Urothelium cell line (cell line): ENCODE measurements at regions not wholly inside any gene's neighbourhood (a gene's known extent, or its start where the extent isn't known, plus 50 kb on each side); places are given as distances from the start of the nearest gene placed in this dataset.

Experiments used
- DNase-seq: peaks from one replicate; pipeline ENCODE4 v3.0.0; 2011; ENCODE audit warnings: low spot score, mixed read lengths
- FAIRE-seq: peaks from 2 replicates; lab custom pipeline; 2011; peaks lifted over from hg19 to GRCh38; lab: Jason Lieb, UNC

DNA sequence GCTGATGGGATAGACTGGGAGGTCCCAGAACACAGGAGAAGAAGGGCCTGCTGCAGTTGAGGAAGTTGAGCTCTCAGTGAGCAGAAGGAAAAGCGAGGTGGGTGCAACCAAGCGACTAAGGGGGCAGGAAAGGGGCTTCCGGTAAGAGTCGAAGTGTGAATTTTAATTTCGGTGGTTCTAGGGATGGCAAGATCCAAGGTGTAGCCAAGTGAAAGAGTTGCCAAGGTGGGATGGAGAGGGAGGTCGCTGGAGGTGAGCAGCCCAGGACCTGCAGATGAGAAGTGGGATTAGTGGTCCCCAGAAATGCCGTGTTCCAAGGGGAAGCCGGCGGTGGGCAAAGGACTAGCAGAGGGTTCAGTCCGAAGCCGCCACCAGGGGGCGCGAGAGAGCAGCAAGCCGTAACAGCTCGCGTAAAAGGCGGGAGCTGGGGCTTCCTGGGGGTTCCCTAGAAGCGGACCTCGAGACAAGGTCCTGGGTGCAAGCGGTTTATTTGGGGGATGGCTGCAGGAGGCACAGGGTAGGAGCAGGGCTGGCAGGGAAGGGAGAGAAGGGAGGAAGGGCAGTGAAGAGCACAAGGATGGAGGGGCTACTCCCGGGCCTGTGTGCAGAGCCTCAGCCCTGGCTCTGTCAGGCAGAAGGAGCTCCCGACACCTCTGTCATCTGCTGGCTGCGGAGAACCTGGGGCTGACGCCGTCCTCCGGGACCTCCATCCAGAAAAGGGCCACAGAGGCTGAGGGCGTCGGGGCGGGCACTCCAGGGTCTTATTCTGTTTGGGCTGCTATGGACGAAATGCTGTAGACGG lies 103.6 kb downstream of the PAX1 start:
- peak; percentile 60 for DNase-seq
- FAIRE-seq = no peak

GRCh38 chr20:21808139-21808538 lies 102.7 kb downstream of the PAX1 start:
- no peak for DNase-seq

GRCh38 chr20:21804802-21805201 lies 99.3 kb downstream of the PAX1 start:
- no peak for DNase-seq
- no peak for FAIRE-seq

More at GRCh38 chr20:21808139-21808538, 102.7 kb downstream of the PAX1 start:
- no peak for FAIRE-seq

DNA sequence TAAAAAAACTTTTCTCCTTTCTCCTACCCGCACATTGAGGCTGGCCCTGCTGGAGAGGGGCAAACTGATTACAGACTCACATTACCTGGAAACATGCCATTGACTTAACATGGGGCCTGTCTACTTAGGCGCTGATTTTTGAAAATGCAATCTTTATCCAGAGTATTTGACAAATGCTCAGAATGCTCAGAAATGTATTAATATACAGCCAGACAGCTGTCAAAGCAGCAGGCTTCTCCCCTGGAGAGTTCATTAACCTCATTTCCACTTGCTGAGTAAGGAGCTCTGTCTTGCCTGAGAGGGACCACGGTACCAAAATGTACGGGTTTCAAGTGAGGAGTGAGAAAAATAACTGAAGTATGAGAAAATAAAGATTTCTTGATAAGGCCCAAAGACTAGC lies 95.7 kb downstream of the PAX1 start:
- no peak for DNase-seq
- FAIRE-seq = no peak

- FAIRE-seq = no peak
These were observed 92.9 kb downstream of the PAX1 start for GRCh38 chr20:21798384-21798783.

GRCh38 chr20:21796059-21796458 lies 90.6 kb downstream of the PAX1 start:
- FAIRE-seq = no peak
- DNase-seq = no peak

More at GRCh38 chr20:21798384-21798783, 92.9 kb downstream of the PAX1 start:
- no peak for DNase-seq

DNA sequence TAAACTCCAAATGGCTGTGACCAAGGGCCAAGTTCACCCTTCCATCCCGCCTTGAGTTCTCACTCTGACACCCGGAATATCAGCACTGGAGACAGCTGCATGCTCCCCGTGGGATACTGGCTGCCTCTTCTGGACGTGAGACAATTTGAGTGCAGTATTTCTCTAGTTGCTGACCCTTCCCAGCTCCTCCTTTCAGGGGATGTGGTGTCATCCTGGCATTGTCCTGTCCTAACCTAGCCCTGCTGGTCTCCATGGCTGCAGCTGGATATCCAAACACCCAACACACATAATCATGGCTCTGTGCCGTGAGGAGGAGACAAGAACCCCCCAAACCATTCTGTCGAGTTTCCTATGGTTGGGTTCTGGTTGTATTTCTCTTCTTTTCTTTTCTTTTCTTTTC lies 82.6 kb downstream of the PAX1 start:
- DNase-seq (no peak), FAIRE-seq (no peak)

GRCh38 chr20:21781446-21782075 lies 76.1 kb downstream of the PAX1 start:
- FAIRE-seq = no peak
- DNase-seq = peak; percentile 9

DNA sequence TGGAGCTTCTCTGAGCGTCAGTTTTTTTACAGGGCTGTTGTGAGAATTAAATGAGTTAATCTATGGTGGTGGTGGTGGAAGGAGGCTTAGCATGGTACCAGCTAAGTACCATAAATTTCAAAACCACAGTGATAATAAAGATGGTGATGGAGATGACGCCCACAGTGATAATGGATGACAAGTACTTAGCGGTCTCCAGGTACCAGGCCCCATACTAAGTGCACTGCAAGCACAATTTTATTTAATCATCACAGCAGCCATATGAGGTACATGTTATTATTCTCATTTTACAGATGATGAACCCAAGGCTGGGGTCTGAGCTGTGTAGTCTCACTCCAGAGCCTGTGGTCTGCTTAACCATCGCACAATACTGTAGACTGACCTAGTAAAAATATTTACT lies 75.1 kb downstream of the PAX1 start:
- no peak for FAIRE-seq
- no peak for DNase-seq
